ENCODE measurements at regions not wholly inside any gene's neighbourhood (a gene's known extent, or its start where the extent isn't known, plus 50 kb on each side); places are given as distances from the start of the nearest gene placed in this dataset.

GRCh38 chr4:30268370-30268769 is 451.8 kb upstream of the PCDH7 start:
- TF ChIP-seq CTCF (IDR thresholded peaks at IDR 0.05; ENCODE audit: poor library complexity), result no peak
- no peak for TF ChIP-seq EZH2 (IDR thresholded peaks at IDR 0.05; ENCODE audit: borderline replicate concordance)
- TF ChIP-seq EZH2phosphoT487 (IDR thresholded peaks at IDR 0.05; ENCODE audit: low read depth, severe bottlenecking, unreplicated experiment), result no peak
- WGBS (ENCODE audit: low lambda C conversion rate, missing lambda C conversion rate), result 85% methylated on average over 2 of the region's 2 CpGs
- Histone ChIP-seq H3K4me1 (ENCODE audit: insufficient read depth) (no peaks in the 10 kb centered on the region), H3K9me2 (replicated peaks; ENCODE audit: insufficient read depth) (no peaks in the 10 kb centered on the region), H4K20me1 (ENCODE audit: insufficient read depth, poor library complexity, severe bottlenecking) (no peaks in the 10 kb centered on the region), H2AFZ (no peak overlapping the region), H3K27me3 (no peaks in the 10 kb centered on the region), H3K4me2 (no peak overlapping the region), H3K36me3 (replicated peaks; ENCODE audit: insufficient read depth, low read depth) (no peaks in the 10 kb centered on the region), H3K27ac (no peak overlapping the region), H3K79me2 (no peaks in the 10 kb centered on the region), H3K4me3 (no peak overlapping the region), H3K9me3 (ENCODE audit: low read depth) (no peaks in the 10 kb centered on the region)
- no peak for DNase-seq (ENCODE audit: low spot score)

DNA sequence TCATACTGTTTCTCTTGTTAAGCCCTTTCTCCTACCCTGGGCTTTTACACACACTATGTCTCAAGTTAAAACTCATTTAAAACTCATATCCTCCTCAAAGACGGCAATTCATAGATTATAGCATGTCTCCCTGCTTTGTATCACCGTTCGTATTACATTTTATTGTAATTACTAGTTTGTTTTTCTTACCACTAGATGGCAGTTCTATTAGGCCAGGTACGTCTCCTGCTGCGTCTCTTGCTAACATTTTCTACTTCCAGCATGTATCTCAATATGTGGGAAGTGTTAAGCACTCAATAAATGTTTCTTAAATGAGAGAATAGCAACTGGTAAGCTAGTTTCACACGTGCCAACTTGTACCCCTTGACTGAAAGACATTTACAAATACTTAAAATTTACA is 450.3 kb upstream of the PCDH7 start:
- no peak overlapping the region for H3K4me2 ChIP-seq
- TF ChIP-seq EZH2 (IDR thresholded peaks at IDR 0.05; ENCODE audit: borderline replicate concordance) (no peak), CTCF (IDR thresholded peaks at IDR 0.05; ENCODE audit: poor library complexity) (peak; percentile 47), EZH2phosphoT487 (IDR thresholded peaks at IDR 0.05; ENCODE audit: low read depth, severe bottlenecking, unreplicated experiment) (no peak)
- no peaks in the 10 kb centered on the region for H3K79me2 ChIP-seq
- no peaks in the 10 kb centered on the region for H3K9me2 ChIP-seq (replicated peaks; ENCODE audit: insufficient read depth)
- no peaks in the 10 kb centered on the region for H3K4me1 ChIP-seq (ENCODE audit: insufficient read depth)
- WGBS (ENCODE audit: low lambda C conversion rate, missing lambda C conversion rate), result 30% methylated on average over 6 of the region's 6 CpGs
- no peaks in the 10 kb centered on the region for H3K36me3 ChIP-seq (replicated peaks; ENCODE audit: insufficient read depth, low read depth)
- no peaks in the 10 kb centered on the region for H3K27me3 ChIP-seq
- no peaks in the 10 kb centered on the region for H3K9me3 ChIP-seq (ENCODE audit: low read depth)
- DNase-seq (ENCODE audit: low spot score), result peak; percentile 17
- H2AFZ ChIP-seq, result no peak overlapping the region
- H3K4me3 ChIP-seq, result no peak overlapping the region
- no peak overlapping the region for H3K27ac ChIP-seq
- H4K20me1 ChIP-seq (ENCODE audit: insufficient read depth, poor library complexity, severe bottlenecking), result no peaks in the 10 kb centered on the region

GRCh38 chr4:30281986-30282385 is 438.2 kb upstream of the PCDH7 start:
- no peaks in the 10 kb centered on the region for H4K20me1 ChIP-seq (ENCODE audit: insufficient read depth, poor library complexity, severe bottlenecking)
- H3K9me2 ChIP-seq (replicated peaks; ENCODE audit: insufficient read depth), result no peaks in the 10 kb centered on the region
- no peaks in the 10 kb centered on the region for H3K79me2 ChIP-seq
- H3K9me3 ChIP-seq (ENCODE audit: low read depth), result no peaks in the 10 kb centered on the region
- no peak overlapping the region for H3K4me2 ChIP-seq
- no peaks in the 10 kb centered on the region for H3K4me1 ChIP-seq (ENCODE audit: insufficient read depth)
- H2AFZ ChIP-seq, result no peak overlapping the region
- no peaks in the 10 kb centered on the region for H3K36me3 ChIP-seq (replicated peaks; ENCODE audit: insufficient read depth, low read depth)
- TF ChIP-seq CTCF (IDR thresholded peaks at IDR 0.05; ENCODE audit: poor library complexity), result no peak
- no peaks in the 10 kb centered on the region for H3K27me3 ChIP-seq
- DNase-seq (ENCODE audit: low spot score), result no peak
- no peak overlapping the region for H3K27ac ChIP-seq
- H3K4me3 ChIP-seq, result no peak overlapping the region

GRCh38 chr4:30283336-30283735 is 436.8 kb upstream of the PCDH7 start:
- no peak overlapping the region for H3K4me2 ChIP-seq
- WGBS (ENCODE audit: low lambda C conversion rate, missing lambda C conversion rate), result 98% methylated on average over 3 of the region's 3 CpGs
- H3K4me3 ChIP-seq, result no peak overlapping the region
- DNase-seq (ENCODE audit: low spot score), result no peak
- H3K27ac ChIP-seq, result no peak overlapping the region
- H2AFZ ChIP-seq, result no peak overlapping the region
- H3K9me2 ChIP-seq (replicated peaks; ENCODE audit: insufficient read depth), result no peaks in the 10 kb centered on the region
- H3K36me3 ChIP-seq (replicated peaks; ENCODE audit: insufficient read depth, low read depth), result no peaks in the 10 kb centered on the region
- no peaks in the 10 kb centered on the region for H3K4me1 ChIP-seq (ENCODE audit: insufficient read depth)
- H4K20me1 ChIP-seq (ENCODE audit: insufficient read depth, poor library complexity, severe bottlenecking), result no peaks in the 10 kb centered on the region
- TF ChIP-seq EZH2 (IDR thresholded peaks at IDR 0.05; ENCODE audit: borderline replicate concordance) (no peak), EZH2phosphoT487 (IDR thresholded peaks at IDR 0.05; ENCODE audit: low read depth, severe bottlenecking, unreplicated experiment) (no peak), CTCF (IDR thresholded peaks at IDR 0.05; ENCODE audit: poor library complexity) (no peak)
- H3K27me3 ChIP-seq, result no peaks in the 10 kb centered on the region
- H3K79me2 ChIP-seq, result no peaks in the 10 kb centered on the region
- no peaks in the 10 kb centered on the region for H3K9me3 ChIP-seq (ENCODE audit: low read depth)

All from hepatocyte (in vitro differentiated cells).